Astrocyte (in vitro differentiated cells and primary cell): ENCODE measurements at regions not wholly inside any gene's neighbourhood (a gene's known extent, or its start where the extent isn't known, plus 50 kb on each side); places are given as distances from the start of the nearest gene placed in this dataset.

Source experiments
- DNase-seq: peaks from one replicate; pipeline ENCODE4 v3.0.0-alpha.2; 2010; ENCODE audit warnings: low read depth
- FAIRE-seq: peaks from 2 replicates; lab custom pipeline; 2011; peaks lifted over from hg19 to GRCh38; lab: Jason Lieb, UNC
- H2AFZ ChIP-seq: 2 replicates; pipeline ENCODE4 v1.6.0; 2012; ENCODE audit warnings: low read depth, low read length, inconsistent platforms
- H3K27ac ChIP-seq: 2 replicates; pipeline ENCODE4 v1.5.1; 2011; ENCODE audit warnings: low read depth, low read length, inconsistent platforms
- H3K27me3 ChIP-seq: 2 replicates; pipeline ENCODE4 v1.6.0; 2011; ENCODE audit warnings: low read length, inconsistent platforms; ENCODE audit not compliant: insufficient read depth
- H3K36me3 ChIP-seq: 2 replicates; pipeline ENCODE4 v1.5.1; 2011; ENCODE audit warnings: low read length, inconsistent platforms; ENCODE audit not compliant: insufficient read depth
- H3K4me1 ChIP-seq: 2 replicates; pipeline ENCODE4 v1.5.1; 2011; ENCODE audit warnings: low read length, inconsistent platforms; ENCODE audit not compliant: insufficient read depth
- H3K4me2 ChIP-seq: 2 replicates; pipeline ENCODE4 v1.6.0; 2012; ENCODE audit warnings: low read length, inconsistent platforms
- H3K4me3 ChIP-seq: 2 replicates; pipeline ENCODE4 v1.5.1; 2011; ENCODE audit warnings: low read depth, mild to moderate bottlenecking, low read length, inconsistent platforms; ENCODE audit not compliant: insufficient read depth
- H3K79me2 ChIP-seq: 2 replicates; pipeline ENCODE4 v1.6.0; 2012; ENCODE audit warnings: mild to moderate bottlenecking, low read length, inconsistent platforms; ENCODE audit not compliant: insufficient read depth
- H3K9ac ChIP-seq: 2 replicates; pipeline ENCODE4 v1.6.0; 2012; ENCODE audit warnings: mild to moderate bottlenecking, low read length, inconsistent platforms
- H3K9me3 ChIP-seq: 2 replicates; pipeline ENCODE4 v1.5.1; 2012; ENCODE audit warnings: low read depth, mild to moderate bottlenecking, low read length, inconsistent platforms; ENCODE audit not compliant: insufficient read depth
- H4K20me1 ChIP-seq: 2 replicates; pipeline ENCODE4 v1.6.0; 2012; ENCODE audit warnings: low read length, inconsistent platforms; ENCODE audit not compliant: insufficient read depth
- H3K27ac Mint-ChIP-seq: one replicate; pipeline ENCODE4 v1.8.0; 2021; ENCODE audit warnings: mild to moderate bottlenecking, mixed read lengths; ENCODE audit not compliant: unreplicated experiment
- H3K27me3 Mint-ChIP-seq: one replicate; pipeline ENCODE4 v1.8.0; 2021; ENCODE audit warnings: low read depth, mixed read lengths; ENCODE audit not compliant: unreplicated experiment
- H3K36me3 Mint-ChIP-seq: one replicate; pipeline ENCODE4 v1.8.0; 2021; ENCODE audit warnings: low read depth, mixed read lengths; ENCODE audit not compliant: unreplicated experiment
- H3K4me1 Mint-ChIP-seq: one replicate; pipeline ENCODE4 v1.8.0; 2021; ENCODE audit warnings: low read depth, mixed read lengths; ENCODE audit not compliant: unreplicated experiment
- H3K4me3 Mint-ChIP-seq: one replicate; pipeline ENCODE4 v1.8.0; 2021; ENCODE audit warnings: mild to moderate bottlenecking, moderate library complexity, mixed read lengths; ENCODE audit not compliant: unreplicated experiment
- H3K9me3 Mint-ChIP-seq: one replicate; pipeline ENCODE4 v1.8.0; 2021; ENCODE audit warnings: mild to moderate bottlenecking, mixed read lengths; ENCODE audit not compliant: unreplicated experiment
- EZH2 ChIP-seq: IDR thresholded peaks from 2 replicates; pipeline ENCODE4 v1.6.1; 2012; ENCODE audit warnings: mild to moderate bottlenecking, low read length, inconsistent platforms; ENCODE audit not compliant: insufficient read depth
- TF ChIP-seq, protein P1 (sequence below): IDR thresholded peaks from 2 replicates; pipeline ENCODE4 v1.5.1; 2011; ENCODE audit warnings: low read depth, mild to moderate bottlenecking, inconsistent platforms, low read length, moderate library complexity; ENCODE audit not compliant: insufficient read depth

DNA sequence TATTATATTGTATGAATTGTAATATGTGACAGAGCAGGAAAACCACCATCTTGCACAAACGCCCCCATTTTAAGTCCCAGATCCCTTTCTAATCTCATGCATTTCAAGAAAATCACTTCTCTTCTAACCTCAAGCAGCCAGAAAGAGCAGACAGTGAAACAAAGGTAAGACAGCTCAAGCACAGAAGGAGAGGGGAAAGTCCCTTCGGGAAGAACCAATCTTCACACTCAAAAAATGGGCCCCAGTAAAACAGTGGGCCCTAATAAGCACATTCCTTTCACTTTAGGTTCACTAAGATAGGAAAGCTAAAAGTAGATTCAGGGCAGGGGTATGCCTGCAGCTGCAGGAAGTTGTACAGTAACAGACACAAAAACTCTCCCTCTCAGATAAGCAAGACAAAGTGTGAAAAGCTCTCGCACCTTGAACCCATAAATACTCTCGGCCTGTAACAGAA is 1268.7 kb downstream of the SI start:
- H3K4me3 Mint-ChIP-seq = no peak overlapping the region
- H3K27me3 Mint-ChIP-seq = no peaks in the 10 kb centered on the region
- FAIRE-seq = no peak
- H4K20me1 ChIP-seq = no peaks in the 10 kb centered on the region
- no peak overlapping the region for H3K4me2 ChIP-seq
- no peak for DNase-seq
- no peak overlapping the region for H3K9ac ChIP-seq
- no peaks in the 10 kb centered on the region for H3K36me3 ChIP-seq
- H3K4me1 ChIP-seq = no peaks in the 10 kb centered on the region
- no peaks in the 10 kb centered on the region for H3K9me3 Mint-ChIP-seq
- H3K79me2 ChIP-seq = no peaks in the 10 kb centered on the region
- H2AFZ ChIP-seq = no peak overlapping the region
- H3K27me3 ChIP-seq = no peaks in the 10 kb centered on the region
- no peak overlapping the region for H3K27ac ChIP-seq
- no peaks in the 10 kb centered on the region for H3K9me3 ChIP-seq
- H3K4me1 Mint-ChIP-seq = peaks cover 6% of the 10 kb centered on the region
- H3K36me3 Mint-ChIP-seq = no peaks in the 10 kb centered on the region
- no peak overlapping the region for H3K4me3 ChIP-seq
- H3K27ac Mint-ChIP-seq = no peak overlapping the region
- TF ChIP-seq, protein P1, sequence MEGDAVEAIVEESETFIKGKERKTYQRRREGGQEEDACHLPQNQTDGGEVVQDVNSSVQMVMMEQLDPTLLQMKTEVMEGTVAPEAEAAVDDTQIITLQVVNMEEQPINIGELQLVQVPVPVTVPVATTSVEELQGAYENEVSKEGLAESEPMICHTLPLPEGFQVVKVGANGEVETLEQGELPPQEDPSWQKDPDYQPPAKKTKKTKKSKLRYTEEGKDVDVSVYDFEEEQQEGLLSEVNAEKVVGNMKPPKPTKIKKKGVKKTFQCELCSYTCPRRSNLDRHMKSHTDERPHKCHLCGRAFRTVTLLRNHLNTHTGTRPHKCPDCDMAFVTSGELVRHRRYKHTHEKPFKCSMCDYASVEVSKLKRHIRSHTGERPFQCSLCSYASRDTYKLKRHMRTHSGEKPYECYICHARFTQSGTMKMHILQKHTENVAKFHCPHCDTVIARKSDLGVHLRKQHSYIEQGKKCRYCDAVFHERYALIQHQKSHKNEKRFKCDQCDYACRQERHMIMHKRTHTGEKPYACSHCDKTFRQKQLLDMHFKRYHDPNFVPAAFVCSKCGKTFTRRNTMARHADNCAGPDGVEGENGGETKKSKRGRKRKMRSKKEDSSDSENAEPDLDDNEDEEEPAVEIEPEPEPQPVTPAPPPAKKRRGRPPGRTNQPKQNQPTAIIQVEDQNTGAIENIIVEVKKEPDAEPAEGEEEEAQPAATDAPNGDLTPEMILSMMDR = no peak
- TF ChIP-seq EZH2 = no peak

DNA sequence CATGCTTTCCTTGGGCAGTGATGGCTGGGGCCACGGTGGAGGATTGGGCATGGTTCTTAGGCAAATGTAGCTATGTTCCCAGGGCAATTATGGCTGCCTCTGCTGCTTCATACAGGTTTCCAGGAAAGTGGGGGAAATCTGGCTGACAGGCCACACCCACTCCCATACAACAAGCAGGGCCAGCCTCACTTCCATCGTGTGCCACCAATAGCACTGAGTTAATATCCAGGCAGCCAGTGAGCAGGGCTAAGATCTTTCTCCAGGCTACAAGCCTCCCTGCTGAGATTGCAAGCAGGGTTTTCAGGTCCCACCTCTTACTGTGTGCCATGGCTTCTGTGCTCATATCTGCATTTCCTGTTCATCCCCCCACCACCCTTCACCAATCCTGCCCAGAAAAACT is 1291.9 kb downstream of the SI start:
- Histone ChIP-seq H3K4me1 (no peaks in the 10 kb centered on the region), H2AFZ (no peak overlapping the region), H3K27me3 (no peaks in the 10 kb centered on the region), H3K79me2 (no peaks in the 10 kb centered on the region), H3K4me2 (no peak overlapping the region), H3K27ac (no peak overlapping the region), H3K4me3 (no peak overlapping the region), H4K20me1 (no peaks in the 10 kb centered on the region), H3K36me3 (no peaks in the 10 kb centered on the region), H3K9me3 (peaks cover 5% of the 10 kb centered on the region), H3K9ac (no peak overlapping the region)
- Mint-ChIP-seq H3K4me1 (no peaks in the 10 kb centered on the region), H3K9me3 (no peaks in the 10 kb centered on the region), H3K4me3 (no peak overlapping the region), H3K27ac (no peak overlapping the region), H3K36me3 (no peaks in the 10 kb centered on the region), H3K27me3 (no peaks in the 10 kb centered on the region)
- DNase-seq = no peak
- TF ChIP-seq, protein P1 = no peak
- TF ChIP-seq EZH2 = no peak
- no peak for FAIRE-seq

DNA sequence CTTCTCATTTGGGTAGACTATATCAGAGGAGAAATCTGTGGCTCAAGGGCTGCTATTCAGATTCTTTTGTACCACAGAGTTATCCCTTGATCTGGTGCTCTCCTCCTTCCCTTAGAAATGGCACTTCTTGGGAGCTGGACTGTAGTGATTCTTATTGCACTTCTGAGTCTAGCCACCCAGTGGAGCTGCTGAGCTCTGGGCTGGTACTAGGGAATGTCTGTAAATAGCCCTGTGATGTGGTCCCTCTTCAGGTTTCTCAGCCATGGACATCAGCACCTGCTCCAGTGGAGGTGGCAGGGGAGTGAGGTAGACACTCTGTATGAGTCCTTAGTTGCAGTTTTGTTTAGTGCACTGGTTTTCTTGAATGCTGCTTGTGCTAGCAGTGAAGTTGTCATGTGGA is 1292.6 kb downstream of the SI start:
- H3K27ac ChIP-seq = no peak overlapping the region
- H3K36me3 ChIP-seq = no peaks in the 10 kb centered on the region
- H3K79me2 ChIP-seq = no peaks in the 10 kb centered on the region
- H3K9me3 ChIP-seq = peaks cover 5% of the 10 kb centered on the region
- Mint-ChIP-seq H3K4me1 (no peaks in the 10 kb centered on the region), H3K27ac (no peak overlapping the region), H3K9me3 (no peaks in the 10 kb centered on the region), H3K36me3 (no peaks in the 10 kb centered on the region), H3K4me3 (no peak overlapping the region), H3K27me3 (no peaks in the 10 kb centered on the region)
- H3K4me3 ChIP-seq = no peak overlapping the region
- no peaks in the 10 kb centered on the region for H4K20me1 ChIP-seq
- no peak for FAIRE-seq
- no peak for DNase-seq
- H3K4me1 ChIP-seq = no peaks in the 10 kb centered on the region
- H2AFZ ChIP-seq = no peak overlapping the region
- no peaks in the 10 kb centered on the region for H3K27me3 ChIP-seq
- TF ChIP-seq EZH2 = no peak
- TF ChIP-seq, protein P1 = no peak
- no peak overlapping the region for H3K4me2 ChIP-seq
- H3K9ac ChIP-seq = no peak overlapping the region
